Dendritic cell treated with granulocyte-macrophage colony-stimulating factor and Interleukin-4, amounts not matched to agents 40 ng/mL and 50 ng/mL, for 4 days (primary cell): ENCODE measurements at regions not wholly inside any gene's neighbourhood (a gene's known extent, or its start where the extent isn't known, plus 50 kb on each side); places are given as distances from the start of the nearest gene placed in this dataset.
"Not testable (repeated sequence)": the region's sequence is repeated elsewhere in the genome, so short reads cannot be mapped to it uniquely, and the experiment has no call there.

ENCODE experiments used
- H3K27ac Mint-ChIP-seq: one replicate; pipeline ENCODE4 v1.8.0; 2022; ENCODE audit warnings: mild to moderate bottlenecking, mixed read lengths
- H3K27me3 Mint-ChIP-seq: one replicate; pipeline ENCODE4 v1.8.0; 2022; ENCODE audit warnings: mild to moderate bottlenecking, mixed read lengths
- H3K36me3 Mint-ChIP-seq: one replicate; pipeline ENCODE4 v1.8.0; 2022; ENCODE audit warnings: low read depth, mixed read lengths
- H3K4me1 Mint-ChIP-seq: one replicate; pipeline ENCODE4 v1.8.0; 2022; ENCODE audit warnings: low read depth, mixed read lengths
- H3K4me3 Mint-ChIP-seq: one replicate; pipeline ENCODE4 v1.8.0; 2022; ENCODE audit warnings: mild to moderate bottlenecking, moderate library complexity, mixed read lengths
- H3K9me3 Mint-ChIP-seq: one replicate; pipeline ENCODE4 v1.8.0; 2022; ENCODE audit warnings: mixed read lengths
- intact Hi-C: fragments of 100-400 bp; cut with micrococcal nuclease; formaldehyde crosslinking; loops from one replicate; pipeline ENCODE4 v1.15.0; 2022

- H3K27ac Mint-ChIP-seq, intact Hi-C loops, H3K36me3 Mint-ChIP-seq, H3K4me3 Mint-ChIP-seq, H3K4me1 Mint-ChIP-seq, H3K27me3 Mint-ChIP-seq, H3K9me3 Mint-ChIP-seq: not testable (repeated sequence)
These were observed 55.1 kb upstream of the VASH1 start for GRCh38 chr14:76706207-76706606.

- Mint-ChIP-seq H3K27me3 (peaks cover 9% of the 10 kb centered on the region), H3K36me3 (no peaks in the 10 kb centered on the region), H3K4me1 (peaks cover 8% of the 10 kb centered on the region), H3K9me3 (no peaks in the 10 kb centered on the region), H3K4me3 (no peak overlapping the region), H3K27ac (no peak overlapping the region)
- intact Hi-C loops = no loop called here
These were observed 54.5 kb upstream of the VASH1 start for GRCh38 chr14:76706811-76707210.

GRCh38 chr14:76708028-76708427 is 53.2 kb upstream of the VASH1 start:
- H3K36me3 Mint-ChIP-seq = no peaks in the 10 kb centered on the region
- H3K4me1 Mint-ChIP-seq = peaks cover 8% of the 10 kb centered on the region
- H3K4me3 Mint-ChIP-seq = no peak overlapping the region
- peaks cover 9% of the 10 kb centered on the region for H3K27me3 Mint-ChIP-seq
- H3K27ac Mint-ChIP-seq = no peak overlapping the region
- no peaks in the 10 kb centered on the region for H3K9me3 Mint-ChIP-seq
- intact Hi-C loops = no loop called here

- no peak overlapping the region for H3K27ac Mint-ChIP-seq
- no peak overlapping the region for H3K4me3 Mint-ChIP-seq
- intact Hi-C loops = no loop called here
- peaks cover 9% of the 10 kb centered on the region for H3K27me3 Mint-ChIP-seq
- no peaks in the 10 kb centered on the region for H3K9me3 Mint-ChIP-seq
- H3K36me3 Mint-ChIP-seq = no peaks in the 10 kb centered on the region
- peaks cover 12% of the 10 kb centered on the region for H3K4me1 Mint-ChIP-seq
These were observed 52.5 kb upstream of the VASH1 start for GRCh38 chr14:76708771-76709170.

- no peaks in the 10 kb centered on the region for H3K36me3 Mint-ChIP-seq
- H3K27me3 Mint-ChIP-seq = peaks cover 4% of the 10 kb centered on the region
- no peak overlapping the region for H3K4me3 Mint-ChIP-seq
- no peak overlapping the region for H3K27ac Mint-ChIP-seq
- peaks cover 20% of the 10 kb centered on the region for H3K4me1 Mint-ChIP-seq
- H3K9me3 Mint-ChIP-seq = no peaks in the 10 kb centered on the region
- intact Hi-C loops = loop anchor here (1.0 to 10.0 kb wide), 2 partner anchors 74 to 364 kb away; no protein-coding TSS in a partner anchor
These were observed 50.9 kb upstream of the VASH1 start for GRCh38 chr14:76710056-76711010.
